Ishikawa (cell line): ENCODE measurements at regions not wholly inside any gene's neighbourhood (a gene's known extent, or its start where the extent isn't known, plus 50 kb on each side); places are given as distances from the start of the nearest gene placed in this dataset.

Experiments
- CEBPB ChIP-seq: IDR thresholded peaks from 2 replicates; pipeline ENCODE4 v1.6.1; 2012
- CREB1 ChIP-seq: IDR thresholded peaks from 2 replicates; pipeline ENCODE4 v1.6.1; 2012; ENCODE audit warnings: low read depth
- EGR1 ChIP-seq: IDR thresholded peaks from 2 replicates; pipeline ENCODE4 v1.6.1; 2012
- EP300 ChIP-seq: IDR thresholded peaks from 2 replicates; pipeline ENCODE4 v1.6.1; 2012; ENCODE audit warnings: borderline replicate concordance
- FOXM1 ChIP-seq: IDR thresholded peaks from 2 replicates; pipeline ENCODE4 v1.6.1; 2012; ENCODE audit warnings: low read depth, borderline replicate concordance
- NFIC ChIP-seq: IDR thresholded peaks from 2 replicates; pipeline ENCODE4 v1.6.1; 2012
- RAD21 ChIP-seq: IDR thresholded peaks from 2 replicates; pipeline ENCODE4 v1.6.1; 2012; ENCODE audit warnings: low read depth
- TAF1 ChIP-seq: IDR thresholded peaks from 2 replicates; pipeline ENCODE4 v1.6.1; 2012; ENCODE audit warnings: low read depth, mild to moderate bottlenecking
- TCF12 ChIP-seq: IDR thresholded peaks from 2 replicates; pipeline ENCODE4 v1.6.1; 2012; ENCODE audit warnings: low read depth
- TEAD4 ChIP-seq: IDR thresholded peaks from 2 replicates; pipeline ENCODE4 v1.6.1; 2012
- USF1 ChIP-seq: IDR thresholded peaks from 2 replicates; pipeline ENCODE4 v1.6.1; 2012
- YY1 ChIP-seq: IDR thresholded peaks from 2 replicates; pipeline ENCODE4 v1.6.1; 2012; ENCODE audit warnings: low read depth
- ZBTB7A ChIP-seq: IDR thresholded peaks from 2 replicates; pipeline ENCODE4 v1.6.1; 2012; ENCODE audit warnings: low read depth
- TF ChIP-seq, protein P1 (sequence below): IDR thresholded peaks from 2 replicates; pipeline ENCODE4 v1.6.1; 2012; ENCODE audit warnings: low read depth, mild to moderate bottlenecking
- TF ChIP-seq, protein P2 (sequence below): IDR thresholded peaks from 2 replicates; pipeline ENCODE4 v1.6.1; 2012

DNA sequence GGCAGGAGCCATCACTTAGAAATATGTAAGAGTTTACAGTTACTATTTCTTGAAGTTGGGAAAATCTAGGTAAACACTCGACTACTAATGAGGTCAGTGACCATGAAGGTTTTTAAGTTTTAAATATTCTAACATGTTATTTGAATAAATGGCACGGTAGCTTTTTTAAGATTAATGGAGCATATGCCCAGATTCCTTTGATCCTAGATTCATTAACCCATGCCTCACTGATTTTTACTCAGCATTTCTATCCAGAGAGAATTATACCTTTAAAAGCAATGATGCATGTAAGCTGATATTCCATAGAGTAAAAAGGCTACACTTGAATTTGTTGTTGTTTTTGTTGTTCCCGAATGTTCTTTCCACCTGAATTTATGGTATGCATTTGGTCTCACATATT lies 541.4 kb downstream of the DACH1 start:
- TF ChIP-seq NFIC (no peak), TEAD4 (no peak), CREB1 (no peak), RAD21 (no peak)
- TF ChIP-seq, protein P1, sequence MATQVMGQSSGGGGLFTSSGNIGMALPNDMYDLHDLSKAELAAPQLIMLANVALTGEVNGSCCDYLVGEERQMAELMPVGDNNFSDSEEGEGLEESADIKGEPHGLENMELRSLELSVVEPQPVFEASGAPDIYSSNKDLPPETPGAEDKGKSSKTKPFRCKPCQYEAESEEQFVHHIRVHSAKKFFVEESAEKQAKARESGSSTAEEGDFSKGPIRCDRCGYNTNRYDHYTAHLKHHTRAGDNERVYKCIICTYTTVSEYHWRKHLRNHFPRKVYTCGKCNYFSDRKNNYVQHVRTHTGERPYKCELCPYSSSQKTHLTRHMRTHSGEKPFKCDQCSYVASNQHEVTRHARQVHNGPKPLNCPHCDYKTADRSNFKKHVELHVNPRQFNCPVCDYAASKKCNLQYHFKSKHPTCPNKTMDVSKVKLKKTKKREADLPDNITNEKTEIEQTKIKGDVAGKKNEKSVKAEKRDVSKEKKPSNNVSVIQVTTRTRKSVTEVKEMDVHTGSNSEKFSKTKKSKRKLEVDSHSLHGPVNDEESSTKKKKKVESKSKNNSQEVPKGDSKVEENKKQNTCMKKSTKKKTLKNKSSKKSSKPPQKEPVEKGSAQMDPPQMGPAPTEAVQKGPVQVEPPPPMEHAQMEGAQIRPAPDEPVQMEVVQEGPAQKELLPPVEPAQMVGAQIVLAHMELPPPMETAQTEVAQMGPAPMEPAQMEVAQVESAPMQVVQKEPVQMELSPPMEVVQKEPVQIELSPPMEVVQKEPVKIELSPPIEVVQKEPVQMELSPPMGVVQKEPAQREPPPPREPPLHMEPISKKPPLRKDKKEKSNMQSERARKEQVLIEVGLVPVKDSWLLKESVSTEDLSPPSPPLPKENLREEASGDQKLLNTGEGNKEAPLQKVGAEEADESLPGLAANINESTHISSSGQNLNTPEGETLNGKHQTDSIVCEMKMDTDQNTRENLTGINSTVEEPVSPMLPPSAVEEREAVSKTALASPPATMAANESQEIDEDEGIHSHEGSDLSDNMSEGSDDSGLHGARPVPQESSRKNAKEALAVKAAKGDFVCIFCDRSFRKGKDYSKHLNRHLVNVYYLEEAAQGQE, result no peak

GRCh38 chr13:71323266-71323665 lies 543.7 kb downstream of the DACH1 start:
- TF ChIP-seq TCF12 (no peak), RAD21 (no peak), FOXM1 (no peak), CEBPB (no peak), CREB1 (no peak), EGR1 (no peak), TAF1 (no peak), ZBTB7A (no peak), YY1 (no peak), USF1 (no peak), EP300 (no peak), NFIC (no peak), TEAD4 (no peak)
- TF ChIP-seq, protein P2, sequence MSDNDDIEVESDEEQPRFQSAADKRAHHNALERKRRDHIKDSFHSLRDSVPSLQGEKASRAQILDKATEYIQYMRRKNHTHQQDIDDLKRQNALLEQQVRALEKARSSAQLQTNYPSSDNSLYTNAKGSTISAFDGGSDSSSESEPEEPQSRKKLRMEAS, result no peak
- TF ChIP-seq, protein P1, result no peak

DNA sequence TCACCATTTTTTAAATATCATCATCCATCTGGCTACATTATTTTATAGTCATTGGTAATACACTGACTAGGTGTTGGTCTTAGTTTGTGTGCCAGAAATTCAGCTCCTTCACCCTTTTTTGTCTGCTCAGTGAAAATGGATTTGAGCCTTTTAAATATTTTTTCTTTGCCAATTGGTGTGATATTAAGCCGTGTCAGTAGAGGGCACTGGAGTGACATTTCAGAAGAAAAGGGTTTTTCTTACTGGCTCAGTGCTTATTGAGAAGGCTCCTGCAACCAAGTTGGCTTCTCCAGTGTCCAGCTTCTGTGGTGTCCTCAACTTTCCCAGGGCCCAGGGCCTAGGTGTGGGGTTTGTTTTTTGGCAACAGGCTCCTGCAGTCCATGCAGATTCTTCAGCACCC lies 546.6 kb downstream of the DACH1 start:
- peak; percentile 76 for TF ChIP-seq RAD21
- no peak for TF ChIP-seq TAF1
- TF ChIP-seq USF1, result no peak
- TF ChIP-seq TEAD4, result no peak
- TF ChIP-seq TCF12, result no peak

DNA sequence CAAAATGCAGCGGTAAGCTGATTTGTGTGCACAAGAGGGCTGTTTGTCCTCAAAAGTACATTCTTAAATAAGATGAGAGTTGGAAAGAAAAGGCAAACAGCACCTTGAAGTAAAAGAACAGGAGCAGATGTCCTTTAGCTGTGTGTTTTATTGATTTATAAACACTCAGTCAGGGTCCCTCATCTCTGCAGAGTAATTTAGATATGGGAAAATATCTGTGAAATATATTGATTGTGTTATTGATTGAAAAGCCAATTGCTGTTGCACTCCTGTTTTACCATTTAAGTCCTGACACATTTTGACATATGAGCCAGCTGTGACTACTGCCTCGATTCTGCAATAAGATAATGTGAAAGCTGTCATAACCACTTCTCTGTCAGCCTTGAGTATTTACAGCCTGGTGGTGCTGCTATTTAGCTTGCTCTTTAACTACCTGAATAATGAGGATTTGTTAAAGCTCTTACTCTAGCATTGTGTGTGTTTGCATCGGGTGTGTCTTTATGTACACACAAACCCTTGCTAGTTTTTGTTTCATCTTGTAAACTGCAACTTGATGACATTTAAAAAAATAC lies 550.1 kb downstream of the DACH1 start:
- TF ChIP-seq ZBTB7A (no peak), TEAD4 (no peak), FOXM1 (no peak), USF1 (no peak), RAD21 (no peak), TAF1 (no peak), CREB1 (no peak), TCF12 (no peak), YY1 (no peak), NFIC (no peak), CEBPB (no peak)
- TF ChIP-seq, protein P1, result no peak

- TF ChIP-seq, protein P1, result no peak
- no peak for TF ChIP-seq EP300
Observed at GRCh38 chr13:71312923-71313322, 554.1 kb downstream of the DACH1 start.
